ENCODE measurements at regions not wholly inside any gene's neighbourhood (a gene's known extent, or its start where the extent isn't known, plus 50 kb on each side); places are given as distances from the start of the nearest gene placed in this dataset.
"Not testable (repeated sequence)": the region's sequence is repeated elsewhere in the genome, so short reads cannot be mapped to it uniquely, and the experiment has no call there.

- no peak for DNase-seq
Observed at GRCh38 chr16:88331989-88332920, 50.5 kb upstream of the ZNF469 start.

DNA sequence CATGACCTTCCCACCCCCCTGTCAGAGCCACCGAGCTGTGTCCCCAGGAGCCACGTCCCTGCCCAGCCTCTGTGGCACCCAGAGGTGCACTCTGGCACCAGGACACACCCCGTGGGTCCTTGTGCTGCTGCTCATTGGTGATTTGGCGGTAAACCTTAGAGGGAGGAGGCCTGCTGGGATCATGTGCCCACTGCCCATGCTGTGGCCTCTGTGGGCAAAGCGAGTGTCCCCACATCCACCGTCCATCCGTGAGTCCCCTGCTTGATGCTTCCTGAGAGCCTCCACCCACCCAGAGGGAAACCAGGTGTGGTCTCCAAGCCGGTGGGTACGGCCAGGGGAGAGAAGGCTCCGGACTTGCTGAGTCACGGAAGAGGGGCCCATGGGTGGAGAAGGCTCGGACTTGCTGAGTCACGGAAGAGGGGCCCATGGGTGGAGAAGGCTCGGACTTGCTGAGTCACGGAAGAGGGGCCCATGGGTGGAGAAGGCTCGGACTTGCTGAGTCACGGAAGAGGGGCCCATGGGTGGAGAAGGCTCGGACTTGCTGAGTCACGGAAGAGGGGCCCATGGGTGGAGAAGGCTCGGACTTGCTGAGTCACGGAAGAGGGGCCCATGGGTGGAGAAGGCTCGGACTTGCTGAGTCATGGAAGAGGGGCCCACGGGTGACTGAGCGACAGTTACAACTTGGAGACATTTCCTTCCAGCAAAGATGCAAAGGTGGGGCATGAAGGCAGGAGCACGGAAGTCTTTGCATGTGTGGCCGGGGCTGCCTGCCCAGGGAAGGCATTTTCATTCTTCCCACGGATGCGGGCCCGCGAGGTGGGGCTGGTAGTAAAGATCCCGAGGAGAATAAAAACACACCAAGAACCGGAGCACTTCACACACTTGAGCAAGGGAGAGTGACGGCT, 49.6 kb upstream of the ZNF469 start:
- not testable (repeated sequence) for DNase-seq

All from left kidney (tissue), 1 donor.